ENCODE measurements at regions not wholly inside any gene's neighbourhood (a gene's known extent, or its start where the extent isn't known, plus 50 kb on each side); places are given as distances from the start of the nearest gene placed in this dataset.

GRCh38 chr9:88870627-88871026, 120.6 kb upstream of the S1PR3 start:
- no peak overlapping the region for H3K27ac ChIP-seq
- CTCF ChIA-PET: no interaction called here
- POLR2A ChIA-PET (ENCODE audit: low non-redundant PET): no interaction called here
- no peak for TF ChIP-seq CTCF (conservative IDR thresholded peaks at IDR 0.05; ENCODE audit: low read depth)
- no peak for DNase-seq (ENCODE audit: low spot score)

- no peak for TF ChIP-seq CTCF (conservative IDR thresholded peaks at IDR 0.05; ENCODE audit: low read depth)
- ChIA-PET POLR2A (ENCODE audit: low non-redundant PET) (no interaction called here), CTCF (interaction anchor here (0.6 kb wide), 1 partner anchor 121 kb away, joined by 3 read pairs; no protein-coding TSS in a partner anchor)
- no peak overlapping the region for H3K27ac ChIP-seq
- DNase-seq (ENCODE audit: low spot score): no peak
Observed at GRCh38 chr9:88871669-88872068, 119.6 kb upstream of the S1PR3 start.

- CTCF ChIA-PET: interaction anchor here (0.6 to 0.9 kb wide), 2 partner anchors 81 to 122 kb away, joined by 3 read pairs; no protein-coding TSS in a partner anchor
- POLR2A ChIA-PET (ENCODE audit: low non-redundant PET): no interaction called here
- no peak for DNase-seq (ENCODE audit: low spot score)
- TF ChIP-seq CTCF (conservative IDR thresholded peaks at IDR 0.05; ENCODE audit: low read depth): no peak
- H3K27ac ChIP-seq: no peak overlapping the region
Observed at GRCh38 chr9:88872192-88872946, 118.9 kb upstream of the S1PR3 start.

- no peak for DNase-seq (ENCODE audit: low spot score)
- POLR2A ChIA-PET (ENCODE audit: low non-redundant PET): no interaction called here
- CTCF ChIA-PET: interaction anchor here (0.6 kb wide), 1 partner anchor 1491 kb away, joined by 5 read pairs; no protein-coding TSS in a partner anchor
- no peak for TF ChIP-seq CTCF (conservative IDR thresholded peaks at IDR 0.05; ENCODE audit: low read depth)
- no peak overlapping the region for H3K27ac ChIP-seq
Observed at GRCh38 chr9:88873635-88874034, 117.6 kb upstream of the S1PR3 start.

- no peak for DNase-seq (ENCODE audit: low spot score)
- no peak overlapping the region for H3K27ac ChIP-seq
- ChIA-PET CTCF (no interaction called here), POLR2A (ENCODE audit: low non-redundant PET) (no interaction called here)
- TF ChIP-seq CTCF (conservative IDR thresholded peaks at IDR 0.05; ENCODE audit: low read depth): no peak
Observed at GRCh38 chr9:88874391-88874790, 116.9 kb upstream of the S1PR3 start.

- POLR2A ChIA-PET (ENCODE audit: low non-redundant PET): no interaction called here
- no peak for TF ChIP-seq CTCF (conservative IDR thresholded peaks at IDR 0.05; ENCODE audit: low read depth)
- no peak for DNase-seq (ENCODE audit: low spot score)
- CTCF ChIA-PET: no interaction called here
- no peak overlapping the region for H3K27ac ChIP-seq
Observed at GRCh38 chr9:88875400-88876120, 115.7 kb upstream of the S1PR3 start.

Measured in RWPE1 (cell line).